ENCODE measurements at regions not wholly inside any gene's neighbourhood (a gene's known extent, or its start where the extent isn't known, plus 50 kb on each side); places are given as distances from the start of the nearest gene placed in this dataset.

- no peak for TF ChIP-seq CTCF (IDR thresholded peaks at IDR 0.05; ENCODE audit: partially characterized antibody, unreplicated experiment)
- Mint-ChIP-seq H3K4me3 (ENCODE audit: unreplicated experiment) (no peak overlapping the region), H3K4me1 (ENCODE audit: low read depth, unreplicated experiment) (no peaks in the 10 kb centered on the region), H3K27me3 (ENCODE audit: unreplicated experiment) (no peaks in the 10 kb centered on the region), H3K9me3 (ENCODE audit: unreplicated experiment) (no peaks in the 10 kb centered on the region), H3K27ac (ENCODE audit: unreplicated experiment) (no peak overlapping the region), H3K36me3 (ENCODE audit: unreplicated experiment) (no peaks in the 10 kb centered on the region)
- no peak for DNase-seq
These were observed 944.8 kb downstream of the DNAH5 start for GRCh38 chr5:12999667-13000066.

GRCh38 chr5:12985142-12985541, 959.3 kb downstream of the DNAH5 start:
- H3K36me3 Mint-ChIP-seq (ENCODE audit: unreplicated experiment): no peaks in the 10 kb centered on the region
- no peaks in the 10 kb centered on the region for H3K9me3 Mint-ChIP-seq (ENCODE audit: unreplicated experiment)
- TF ChIP-seq CTCF (IDR thresholded peaks at IDR 0.05; ENCODE audit: partially characterized antibody, unreplicated experiment): no peak
- DNase-seq: no peak
- H3K27me3 Mint-ChIP-seq (ENCODE audit: unreplicated experiment): no peaks in the 10 kb centered on the region
- no peak overlapping the region for H3K27ac Mint-ChIP-seq (ENCODE audit: unreplicated experiment)
- no peak overlapping the region for H3K4me3 Mint-ChIP-seq (ENCODE audit: unreplicated experiment)
- H3K4me1 Mint-ChIP-seq (ENCODE audit: low read depth, unreplicated experiment): peaks cover 3% of the 10 kb centered on the region

- H3K27me3 Mint-ChIP-seq (ENCODE audit: unreplicated experiment): no peaks in the 10 kb centered on the region
- no peak for TF ChIP-seq CTCF (IDR thresholded peaks at IDR 0.05; ENCODE audit: partially characterized antibody, unreplicated experiment)
- no peak overlapping the region for H3K27ac Mint-ChIP-seq (ENCODE audit: unreplicated experiment)
- peaks cover 3% of the 10 kb centered on the region for H3K4me1 Mint-ChIP-seq (ENCODE audit: low read depth, unreplicated experiment)
- no peak for DNase-seq
- no peaks in the 10 kb centered on the region for H3K36me3 Mint-ChIP-seq (ENCODE audit: unreplicated experiment)
- H3K9me3 Mint-ChIP-seq (ENCODE audit: unreplicated experiment): no peaks in the 10 kb centered on the region
- H3K4me3 Mint-ChIP-seq (ENCODE audit: unreplicated experiment): no peak overlapping the region
These were observed 969.6 kb downstream of the DNAH5 start for GRCh38 chr5:12974856-12975255.

DNA sequence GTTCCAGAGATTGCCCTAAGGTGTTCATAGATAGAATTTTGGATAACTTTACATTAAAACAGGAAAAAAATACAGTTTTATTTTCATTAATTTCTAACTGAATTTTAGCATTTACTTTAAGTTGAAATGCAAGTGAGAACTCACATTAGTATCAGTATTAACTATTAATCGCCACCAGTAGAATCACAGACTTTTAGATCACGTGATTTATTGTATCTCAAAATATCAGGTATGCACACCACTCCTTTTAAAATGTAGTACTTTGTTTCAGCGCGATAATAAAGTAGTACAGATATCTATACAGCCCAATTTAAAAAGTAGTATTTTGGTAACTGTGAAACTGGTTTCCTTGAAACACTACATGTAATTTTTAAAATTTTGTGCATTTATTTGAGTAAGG, 978.7 kb downstream of the DNAH5 start:
- Mint-ChIP-seq H3K9me3 (ENCODE audit: unreplicated experiment) (no peaks in the 10 kb centered on the region), H3K36me3 (ENCODE audit: unreplicated experiment) (no peaks in the 10 kb centered on the region), H3K4me3 (ENCODE audit: unreplicated experiment) (no peak overlapping the region), H3K27ac (ENCODE audit: unreplicated experiment) (no peak overlapping the region), H3K4me1 (ENCODE audit: low read depth, unreplicated experiment) (no peaks in the 10 kb centered on the region), H3K27me3 (ENCODE audit: unreplicated experiment) (no peaks in the 10 kb centered on the region)
- no peak for DNase-seq
- TF ChIP-seq CTCF (IDR thresholded peaks at IDR 0.05; ENCODE audit: partially characterized antibody, unreplicated experiment): no peak

DNA sequence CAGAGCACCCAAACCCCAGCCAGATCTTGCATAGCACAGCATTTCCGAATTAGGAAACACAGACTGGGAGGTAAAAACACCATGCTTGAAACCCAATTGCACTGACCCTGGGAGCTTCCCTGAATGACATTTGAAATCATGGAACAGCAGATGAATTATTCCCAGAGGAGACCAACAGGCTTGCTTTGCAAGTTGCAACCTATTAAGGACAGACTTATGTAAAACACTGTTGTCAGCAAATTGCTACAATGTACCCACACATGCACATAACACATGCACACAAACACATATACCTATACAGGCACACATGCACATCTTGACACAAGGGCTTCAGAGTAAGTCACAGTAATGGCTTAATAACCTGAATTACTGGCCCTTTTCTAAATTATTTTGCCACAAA, 984.8 kb downstream of the DNAH5 start:
- H3K27ac Mint-ChIP-seq (ENCODE audit: unreplicated experiment): peak overlapping the region; percentile 48
- no peaks in the 10 kb centered on the region for H3K27me3 Mint-ChIP-seq (ENCODE audit: unreplicated experiment)
- H3K9me3 Mint-ChIP-seq (ENCODE audit: unreplicated experiment): no peaks in the 10 kb centered on the region
- H3K4me3 Mint-ChIP-seq (ENCODE audit: unreplicated experiment): no peak overlapping the region
- no peaks in the 10 kb centered on the region for H3K36me3 Mint-ChIP-seq (ENCODE audit: unreplicated experiment)
- peaks cover 11% of the 10 kb centered on the region for H3K4me1 Mint-ChIP-seq (ENCODE audit: low read depth, unreplicated experiment)
- DNase-seq: no peak
- TF ChIP-seq CTCF (IDR thresholded peaks at IDR 0.05; ENCODE audit: partially characterized antibody, unreplicated experiment): no peak
